GM23338 (cell line): ENCODE measurements at regions not wholly inside any gene's neighbourhood (a gene's known extent, or its start where the extent isn't known, plus 50 kb on each side); places are given as distances from the start of the nearest gene placed in this dataset.

ENCODE experiments used
- ATAC-seq: fragments of 200-7000 bp; cut with Tn5 transposase; 3 replicates; pipeline ENCODE4 v1.9.1; 2020
- DNase-seq: peaks from one replicate; pipeline ENCODE4 v3.0.0-alpha.2; 2015; ENCODE audit warnings: low spot score
- H2AFZ ChIP-seq: fragments of 200-600 bp; sonication (generic); 2 replicates; pipeline ENCODE4 v1.8.0; 2016; ENCODE audit warnings: antibody characterized with exemption, mild to moderate bottlenecking, moderate library complexity
- H3F3A ChIP-seq: fragments of 200-600 bp; sonication (generic); replicated peaks from 2 replicates; pipeline ENCODE4 v1.8.0; 2017; ENCODE audit warnings: antibody characterized with exemption, mixed run types, low read depth
- H3K27ac ChIP-seq: fragments of 200-600 bp; sonication (generic); 2 replicates; pipeline ENCODE4 v1.6.1; 2016; ENCODE audit warnings: low read depth
- H3K27me3 ChIP-seq: fragments of 200-600 bp; sonication (generic); 2 replicates; pipeline ENCODE4 v1.8.0; 2016; ENCODE audit warnings: mild to moderate bottlenecking, mixed run types, moderate library complexity; ENCODE audit not compliant: insufficient read depth
- H3K36me3 ChIP-seq: fragments of 200-600 bp; sonication (generic); 2 replicates; pipeline ENCODE4 v1.8.0; 2016; ENCODE audit warnings: mild to moderate bottlenecking; ENCODE audit not compliant: insufficient read depth
- H3K4me1 ChIP-seq: fragments of 200-600 bp; sonication (generic); 2 replicates; pipeline ENCODE4 v1.8.0; 2016; ENCODE audit warnings: mild to moderate bottlenecking, moderate library complexity; ENCODE audit not compliant: insufficient read depth
- H3K4me2 ChIP-seq: fragments of 200-600 bp; sonication (generic); 2 replicates; pipeline ENCODE4 v1.7.1; 2017; ENCODE audit warnings: mixed run types
- H3K4me3 ChIP-seq: fragments of 200-600 bp; sonication (generic); 2 replicates; pipeline ENCODE4 v1.6.1; 2016; ENCODE audit warnings: mixed run types
- H3K79me2 ChIP-seq: fragments of 200-600 bp; sonication (generic); replicated peaks from 2 replicates; pipeline ENCODE4 v1.8.0; 2017; ENCODE audit warnings: mild to moderate bottlenecking; ENCODE audit not compliant: insufficient read depth
- H3K9me2 ChIP-seq: fragments of 200-600 bp; sonication (generic); 2 replicates; pipeline ENCODE4 v1.8.0; 2017; ENCODE audit not compliant: insufficient read depth
- H4K20me1 ChIP-seq: fragments of 200-600 bp; sonication (generic); replicated peaks from 2 replicates; pipeline ENCODE4 v1.8.0; 2017; ENCODE audit warnings: mild to moderate bottlenecking; ENCODE audit not compliant: insufficient read depth
- H3K27ac Mint-ChIP-seq: 2 replicates; pipeline ENCODE4 v1.8.0; 2020; ENCODE audit warnings: inconsistent platforms, mild to moderate bottlenecking, moderate library complexity, mixed read lengths
- H3K27me3 Mint-ChIP-seq: 3 replicates; pipeline ENCODE4 v1.8.0; 2022; ENCODE audit warnings: low read depth, mild to moderate bottlenecking, moderate library complexity, mixed read lengths, inconsistent platforms; ENCODE audit not compliant: insufficient read depth, poor library complexity
- H3K36me3 Mint-ChIP-seq: 3 replicates; pipeline ENCODE4 v1.8.0; 2021; ENCODE audit warnings: low read depth, mild to moderate bottlenecking, inconsistent platforms, moderate library complexity, mixed read lengths
- H3K4me1 Mint-ChIP-seq: 3 replicates; pipeline ENCODE4 v1.8.0; 2020; ENCODE audit warnings: mild to moderate bottlenecking, inconsistent platforms, mixed read lengths
- H3K4me3 Mint-ChIP-seq: 3 replicates; pipeline ENCODE4 v1.8.0; 2021; ENCODE audit warnings: moderate library complexity, mild to moderate bottlenecking, inconsistent platforms, mixed read lengths
- H3K9me3 Mint-ChIP-seq: 3 replicates; pipeline ENCODE4 v1.8.0; 2020; ENCODE audit warnings: moderate library complexity, mild to moderate bottlenecking, inconsistent platforms, mixed read lengths
- EZH2phosphoT487 ChIP-seq: fragments of 200-600 bp; sonication (generic); IDR thresholded peaks from one replicate; pipeline ENCODE4 v1.8.1; 2018; ENCODE audit warnings: antibody characterized with exemption; ENCODE audit not compliant: unreplicated experiment
- JUNB ChIP-seq: IDR thresholded peaks from one replicate; pipeline ENCODE4 v1.6.1; 2016; ENCODE audit warnings: antibody characterized with exemption; ENCODE audit not compliant: unreplicated experiment
- STAT1 ChIP-seq: IDR thresholded peaks from one replicate; pipeline ENCODE4 v1.6.1; 2016; ENCODE audit warnings: antibody characterized with exemption; ENCODE audit not compliant: unreplicated experiment
- ZNF331 ChIP-seq: fragments of 250-450 bp; sonication (Bioruptor Pico); IDR thresholded peaks from 2 replicates; pipeline ENCODE4 v1.5.0; 2020; ENCODE audit warnings: low read depth, mild to moderate bottlenecking, moderate library complexity
- TF ChIP-seq, protein P1 (sequence below): IDR thresholded peaks from one replicate; pipeline ENCODE4 v1.6.1; 2018; ENCODE audit warnings: antibody characterized with exemption; ENCODE audit not compliant: unreplicated experiment
- TF ChIP-seq, protein P2 (sequence below), 2 experiments: fragments of 200-600 bp in 1 of 2; sonication (generic) in 1 of 2; conservative IDR thresholded peaks; 2 replicates each; pipeline versions ENCODE4 v1.5.1 to v1.6.1; 2016 to 2017; ENCODE audit warnings: antibody characterized with exemption in 2 of 2, low read depth in 2 of 2, mild to moderate bottlenecking in 2 of 2, moderate library complexity in 1 of 2
- TF ChIP-seq, protein P3 (sequence below): IDR thresholded peaks from 2 replicates; pipeline ENCODE4 v1.6.1; 2016; ENCODE audit warnings: antibody characterized with exemption
- TF ChIP-seq, protein P4 (sequence below): fragments of 250-450 bp; sonication (Bioruptor Pico); IDR thresholded peaks from 2 replicates; pipeline ENCODE4 v1.5.0; 2020; ENCODE audit warnings: mild to moderate bottlenecking, moderate library complexity

DNA sequence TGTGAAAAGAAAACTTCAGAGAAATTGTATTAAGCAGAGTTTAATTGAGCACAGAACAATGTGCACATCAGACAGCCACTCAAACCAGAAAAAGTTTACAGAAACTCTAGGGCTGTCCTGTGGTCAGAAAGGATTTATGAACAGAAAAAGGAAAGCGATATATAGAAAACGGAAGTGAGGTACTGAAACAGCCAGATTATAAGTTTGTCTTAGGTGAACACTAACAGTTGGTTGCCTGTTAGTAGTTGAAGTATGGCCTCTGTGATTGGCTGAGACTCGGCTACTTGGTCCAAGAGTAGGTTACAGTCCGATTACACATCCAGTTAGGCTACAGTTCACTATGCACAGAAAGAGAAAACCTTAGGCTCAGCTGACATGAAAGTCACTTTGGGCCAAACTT lies 1232.5 kb upstream of the RAG2 start (continued):
- TF ChIP-seq, protein P1, sequence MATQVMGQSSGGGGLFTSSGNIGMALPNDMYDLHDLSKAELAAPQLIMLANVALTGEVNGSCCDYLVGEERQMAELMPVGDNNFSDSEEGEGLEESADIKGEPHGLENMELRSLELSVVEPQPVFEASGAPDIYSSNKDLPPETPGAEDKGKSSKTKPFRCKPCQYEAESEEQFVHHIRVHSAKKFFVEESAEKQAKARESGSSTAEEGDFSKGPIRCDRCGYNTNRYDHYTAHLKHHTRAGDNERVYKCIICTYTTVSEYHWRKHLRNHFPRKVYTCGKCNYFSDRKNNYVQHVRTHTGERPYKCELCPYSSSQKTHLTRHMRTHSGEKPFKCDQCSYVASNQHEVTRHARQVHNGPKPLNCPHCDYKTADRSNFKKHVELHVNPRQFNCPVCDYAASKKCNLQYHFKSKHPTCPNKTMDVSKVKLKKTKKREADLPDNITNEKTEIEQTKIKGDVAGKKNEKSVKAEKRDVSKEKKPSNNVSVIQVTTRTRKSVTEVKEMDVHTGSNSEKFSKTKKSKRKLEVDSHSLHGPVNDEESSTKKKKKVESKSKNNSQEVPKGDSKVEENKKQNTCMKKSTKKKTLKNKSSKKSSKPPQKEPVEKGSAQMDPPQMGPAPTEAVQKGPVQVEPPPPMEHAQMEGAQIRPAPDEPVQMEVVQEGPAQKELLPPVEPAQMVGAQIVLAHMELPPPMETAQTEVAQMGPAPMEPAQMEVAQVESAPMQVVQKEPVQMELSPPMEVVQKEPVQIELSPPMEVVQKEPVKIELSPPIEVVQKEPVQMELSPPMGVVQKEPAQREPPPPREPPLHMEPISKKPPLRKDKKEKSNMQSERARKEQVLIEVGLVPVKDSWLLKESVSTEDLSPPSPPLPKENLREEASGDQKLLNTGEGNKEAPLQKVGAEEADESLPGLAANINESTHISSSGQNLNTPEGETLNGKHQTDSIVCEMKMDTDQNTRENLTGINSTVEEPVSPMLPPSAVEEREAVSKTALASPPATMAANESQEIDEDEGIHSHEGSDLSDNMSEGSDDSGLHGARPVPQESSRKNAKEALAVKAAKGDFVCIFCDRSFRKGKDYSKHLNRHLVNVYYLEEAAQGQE: no peak

DNA sequence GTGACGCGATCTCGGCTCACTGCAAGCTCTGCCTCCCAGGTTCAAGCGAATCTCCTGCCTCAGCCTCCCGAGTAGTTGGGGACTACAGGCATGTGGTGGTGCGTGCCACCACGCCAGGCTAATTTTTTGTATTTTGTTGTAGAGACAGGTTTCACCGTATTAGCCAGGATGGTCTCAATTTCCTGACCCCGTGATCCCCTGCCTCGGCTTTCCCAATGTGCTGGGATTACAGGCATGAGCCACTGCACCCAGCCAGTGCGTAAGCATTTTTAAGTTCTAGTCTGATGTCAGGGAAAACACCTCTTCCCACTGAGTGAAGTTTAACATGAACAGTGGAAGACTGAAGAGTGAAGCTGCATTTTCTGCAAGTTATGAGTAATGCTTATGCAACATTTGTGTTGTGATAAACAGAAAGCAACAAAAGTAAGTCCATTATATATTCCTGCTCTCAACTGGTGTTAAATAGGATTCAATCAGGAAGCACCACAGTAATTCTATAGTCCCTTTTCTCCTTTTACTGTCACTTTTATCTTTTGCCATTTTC lies 1219.8 kb upstream of the RAG2 start:
- DNase-seq (no peak), ATAC-seq (no peak)
- Histone ChIP-seq H3K4me1 (0 out of 2 replicates have a peak, but pooled peaks cover 6% of the 10 kb centered on the region), H3K79me2 (no peaks in the 10 kb centered on the region), H3K27me3 (no peaks in the 10 kb centered on the region), H2AFZ (no peak overlapping the region), H3K27ac (no peak overlapping the region), H3K4me2 (no peak overlapping the region), H4K20me1 (no peaks in the 10 kb centered on the region), H3K9me2 (no peaks in the 10 kb centered on the region), H3F3A (no peaks in the 10 kb centered on the region), H3K4me3 (no peak overlapping the region), H3K36me3 (0 out of 2 replicates have a peak, but pooled peaks cover 4% of the 10 kb centered on the region)
- Mint-ChIP-seq H3K27me3 (no peaks in the 10 kb centered on the region), H3K4me3 (no peak overlapping the region), H3K9me3 (no peaks in the 10 kb centered on the region), H3K27ac (no peak overlapping the region), H3K4me1 (peaks cover 4% of the 10 kb centered on the region; the same call in 2 of the 3 replicates), H3K36me3 (no peaks in the 10 kb centered on the region)
- TF ChIP-seq STAT1: no peak
- TF ChIP-seq, protein P2, sequence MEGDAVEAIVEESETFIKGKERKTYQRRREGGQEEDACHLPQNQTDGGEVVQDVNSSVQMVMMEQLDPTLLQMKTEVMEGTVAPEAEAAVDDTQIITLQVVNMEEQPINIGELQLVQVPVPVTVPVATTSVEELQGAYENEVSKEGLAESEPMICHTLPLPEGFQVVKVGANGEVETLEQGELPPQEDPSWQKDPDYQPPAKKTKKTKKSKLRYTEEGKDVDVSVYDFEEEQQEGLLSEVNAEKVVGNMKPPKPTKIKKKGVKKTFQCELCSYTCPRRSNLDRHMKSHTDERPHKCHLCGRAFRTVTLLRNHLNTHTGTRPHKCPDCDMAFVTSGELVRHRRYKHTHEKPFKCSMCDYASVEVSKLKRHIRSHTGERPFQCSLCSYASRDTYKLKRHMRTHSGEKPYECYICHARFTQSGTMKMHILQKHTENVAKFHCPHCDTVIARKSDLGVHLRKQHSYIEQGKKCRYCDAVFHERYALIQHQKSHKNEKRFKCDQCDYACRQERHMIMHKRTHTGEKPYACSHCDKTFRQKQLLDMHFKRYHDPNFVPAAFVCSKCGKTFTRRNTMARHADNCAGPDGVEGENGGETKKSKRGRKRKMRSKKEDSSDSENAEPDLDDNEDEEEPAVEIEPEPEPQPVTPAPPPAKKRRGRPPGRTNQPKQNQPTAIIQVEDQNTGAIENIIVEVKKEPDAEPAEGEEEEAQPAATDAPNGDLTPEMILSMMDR (conservative IDR thresholded peaks at IDR 0.05; ENCODE audit: low read depth in 2 of 2): no peak
- TF ChIP-seq, protein P3, sequence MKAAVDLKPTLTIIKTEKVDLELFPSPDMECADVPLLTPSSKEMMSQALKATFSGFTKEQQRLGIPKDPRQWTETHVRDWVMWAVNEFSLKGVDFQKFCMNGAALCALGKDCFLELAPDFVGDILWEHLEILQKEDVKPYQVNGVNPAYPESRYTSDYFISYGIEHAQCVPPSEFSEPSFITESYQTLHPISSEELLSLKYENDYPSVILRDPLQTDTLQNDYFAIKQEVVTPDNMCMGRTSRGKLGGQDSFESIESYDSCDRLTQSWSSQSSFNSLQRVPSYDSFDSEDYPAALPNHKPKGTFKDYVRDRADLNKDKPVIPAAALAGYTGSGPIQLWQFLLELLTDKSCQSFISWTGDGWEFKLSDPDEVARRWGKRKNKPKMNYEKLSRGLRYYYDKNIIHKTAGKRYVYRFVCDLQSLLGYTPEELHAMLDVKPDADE: no peak
- no peak for TF ChIP-seq EZH2phosphoT487
- no peak for TF ChIP-seq JUNB
- no peak for TF ChIP-seq ZNF331 (CRISPR knock-in tag)
- TF ChIP-seq, protein P1: no peak
- TF ChIP-seq, protein P4, sequence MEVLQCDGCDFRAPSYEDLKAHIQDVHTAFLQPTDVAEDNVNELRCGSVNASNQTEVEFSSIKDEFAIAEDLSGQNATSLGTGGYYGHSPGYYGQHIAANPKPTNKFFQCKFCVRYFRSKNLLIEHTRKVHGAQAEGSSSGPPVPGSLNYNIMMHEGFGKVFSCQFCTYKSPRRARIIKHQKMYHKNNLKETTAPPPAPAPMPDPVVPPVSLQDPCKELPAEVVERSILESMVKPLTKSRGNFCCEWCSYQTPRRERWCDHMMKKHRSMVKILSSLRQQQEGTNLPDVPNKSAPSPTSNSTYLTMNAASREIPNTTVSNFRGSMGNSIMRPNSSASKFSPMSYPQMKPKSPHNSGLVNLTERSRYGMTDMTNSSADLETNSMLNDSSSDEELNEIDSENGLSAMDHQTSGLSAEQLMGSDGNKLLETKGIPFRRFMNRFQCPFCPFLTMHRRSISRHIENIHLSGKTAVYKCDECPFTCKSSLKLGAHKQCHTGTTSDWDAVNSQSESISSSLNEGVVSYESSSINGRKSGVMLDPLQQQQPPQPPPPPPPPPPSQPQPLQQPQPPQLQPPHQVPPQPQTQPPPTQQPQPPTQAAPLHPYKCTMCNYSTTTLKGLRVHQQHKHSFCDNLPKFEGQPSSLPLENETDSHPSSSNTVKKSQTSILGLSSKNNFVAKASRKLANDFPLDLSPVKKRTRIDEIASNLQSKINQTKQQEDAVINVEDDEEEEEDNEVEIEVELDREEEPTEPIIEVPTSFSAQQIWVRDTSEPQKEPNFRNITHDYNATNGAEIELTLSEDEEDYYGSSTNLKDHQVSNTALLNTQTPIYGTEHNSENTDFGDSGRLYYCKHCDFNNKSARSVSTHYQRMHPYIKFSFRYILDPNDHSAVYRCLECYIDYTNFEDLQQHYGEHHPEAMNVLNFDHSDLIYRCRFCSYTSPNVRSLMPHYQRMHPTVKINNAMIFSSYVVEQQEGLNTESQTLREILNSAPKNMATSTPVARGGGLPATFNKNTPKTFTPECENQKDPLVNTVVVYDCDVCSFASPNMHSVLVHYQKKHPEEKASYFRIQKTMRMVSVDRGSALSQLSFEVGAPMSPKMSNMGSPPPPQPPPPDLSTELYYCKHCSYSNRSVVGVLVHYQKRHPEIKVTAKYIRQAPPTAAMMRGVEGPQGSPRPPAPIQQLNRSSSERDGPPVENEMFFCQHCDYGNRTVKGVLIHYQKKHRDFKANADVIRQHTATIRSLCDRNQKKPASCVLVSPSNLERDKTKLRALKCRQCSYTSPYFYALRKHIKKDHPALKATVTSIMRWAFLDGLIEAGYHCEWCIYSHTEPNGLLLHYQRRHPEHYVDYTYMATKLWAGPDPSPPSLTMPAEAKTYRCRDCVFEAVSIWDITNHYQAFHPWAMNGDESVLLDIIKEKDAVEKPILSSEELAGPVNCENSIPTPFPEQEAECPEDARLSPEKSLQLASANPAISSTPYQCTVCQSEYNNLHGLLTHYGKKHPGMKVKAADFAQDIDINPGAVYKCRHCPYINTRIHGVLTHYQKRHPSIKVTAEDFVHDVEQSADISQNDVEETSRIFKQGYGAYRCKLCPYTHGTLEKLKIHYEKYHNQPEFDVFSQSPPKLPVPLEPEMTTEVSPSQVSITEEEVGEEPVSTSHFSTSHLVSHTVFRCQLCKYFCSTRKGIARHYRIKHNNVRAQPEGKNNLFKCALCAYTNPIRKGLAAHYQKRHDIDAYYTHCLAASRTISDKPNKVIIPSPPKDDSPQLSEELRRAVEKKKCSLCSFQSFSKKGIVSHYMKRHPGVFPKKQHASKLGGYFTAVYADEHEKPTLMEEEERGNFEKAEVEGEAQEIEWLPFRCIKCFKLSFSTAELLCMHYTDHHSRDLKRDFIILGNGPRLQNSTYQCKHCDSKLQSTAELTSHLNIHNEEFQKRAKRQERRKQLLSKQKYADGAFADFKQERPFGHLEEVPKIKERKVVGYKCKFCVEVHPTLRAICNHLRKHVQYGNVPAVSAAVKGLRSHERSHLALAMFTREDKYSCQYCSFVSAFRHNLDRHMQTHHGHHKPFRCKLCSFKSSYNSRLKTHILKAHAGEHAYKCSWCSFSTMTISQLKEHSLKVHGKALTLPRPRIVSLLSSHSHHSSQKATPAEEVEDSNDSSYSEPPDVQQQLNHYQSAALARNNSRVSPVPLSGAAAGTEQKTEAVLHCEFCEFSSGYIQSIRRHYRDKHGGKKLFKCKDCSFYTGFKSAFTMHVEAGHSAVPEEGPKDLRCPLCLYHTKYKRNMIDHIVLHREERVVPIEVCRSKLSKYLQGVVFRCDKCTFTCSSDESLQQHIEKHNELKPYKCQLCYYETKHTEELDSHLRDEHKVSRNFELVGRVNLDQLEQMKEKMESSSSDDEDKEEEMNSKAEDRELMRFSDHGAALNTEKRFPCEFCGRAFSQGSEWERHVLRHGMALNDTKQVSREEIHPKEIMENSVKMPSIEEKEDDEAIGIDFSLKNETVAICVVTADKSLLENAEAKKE (CRISPR knock-in tag): no peak
